Fibroblast of lung (primary cell): ENCODE measurements at regions not wholly inside any gene's neighbourhood (a gene's known extent, or its start where the extent isn't known, plus 50 kb on each side); places are given as distances from the start of the nearest gene placed in this dataset.

ENCODE experiments used
- DNase-seq, 2 donors: peaks; one replicate each; pipeline versions ENCODE4 v3.0.0 to v3.0.0-alpha.2; 2010; ENCODE audit warnings: low read depth in 2 of 2
- H2AFZ ChIP-seq: 2 replicates; pipeline ENCODE4 v1.5.1; 2012; ENCODE audit warnings: low read length, control low read depth, inconsistent platforms
- H3K27ac ChIP-seq: 2 replicates; pipeline ENCODE4 v1.5.1; 2011; ENCODE audit warnings: low read length, control low read depth; ENCODE audit not compliant: insufficient read depth
- H3K27me3 ChIP-seq: 2 replicates; pipeline ENCODE4 v1.5.1; 2011; ENCODE audit warnings: mild to moderate bottlenecking, low read length; ENCODE audit not compliant: control insufficient read depth, insufficient read depth
- H3K36me3 ChIP-seq: 2 replicates; pipeline ENCODE4 v1.5.1; 2011; ENCODE audit warnings: low read length; ENCODE audit not compliant: control insufficient read depth, insufficient read depth
- H3K4me1 ChIP-seq: 2 replicates; pipeline ENCODE4 v1.5.1; 2011; ENCODE audit warnings: low read length; ENCODE audit not compliant: control insufficient read depth, insufficient read depth; ENCODE audit errors: extremely low read depth
- H3K4me2 ChIP-seq: 2 replicates; pipeline ENCODE4 v1.5.1; 2011; ENCODE audit warnings: low read length, control low read depth; ENCODE audit not compliant: insufficient read depth; ENCODE audit errors: extremely low read depth
- H3K4me3 ChIP-seq, 4 experiments: fragments of 200-600 bp in 1 of 4; sonication (generic) in 1 of 4; replicated peaks in 1 of 4; 2 replicates each; pipeline ENCODE4 v1.5.1; 2011 to 2016; ENCODE audit warnings: low read length in 4 of 4, low read depth in 3 of 4, mild to moderate bottlenecking in 3 of 4, control low read depth in 2 of 4, inconsistent platforms in 1 of 4, mixed read lengths in 1 of 4; ENCODE audit not compliant: insufficient read depth in 1 of 4; ENCODE audit errors: control extremely low read depth in 1 of 4
- H3K79me2 ChIP-seq: 2 replicates; pipeline ENCODE4 v1.5.1; 2012; ENCODE audit warnings: mild to moderate bottlenecking, low read length, inconsistent platforms; ENCODE audit not compliant: control insufficient read depth, insufficient read depth
- H3K9ac ChIP-seq: 2 replicates; pipeline ENCODE4 v1.5.1; 2011; ENCODE audit warnings: mild to moderate bottlenecking, low read length, control low read depth; ENCODE audit not compliant: insufficient read depth
- H3K9me3 ChIP-seq: 2 replicates; pipeline ENCODE4 v1.5.1; 2012; ENCODE audit warnings: low read depth, low read length; ENCODE audit not compliant: control insufficient read depth, insufficient read depth
- H4K20me1 ChIP-seq: 2 replicates; pipeline ENCODE4 v1.5.1; 2011; ENCODE audit warnings: low read length; ENCODE audit not compliant: control insufficient read depth, insufficient read depth; ENCODE audit errors: extremely low read depth
- EZH2 ChIP-seq: IDR thresholded peaks from 2 replicates; pipeline ENCODE4 v1.5.1; 2012; ENCODE audit warnings: low read length, control low read depth, mild to moderate bottlenecking; ENCODE audit errors: missing control alignments
- TF ChIP-seq, protein P1 (sequence below), 2 donors: IDR thresholded peaks in 1 of 2; conservative IDR thresholded peaks in 1 of 2; 1 replicate in 1 of 2; 2 replicates in 1 of 2; pipeline ENCODE4 v1.5.1; 2011 to 2012; ENCODE audit warnings: low read length in 2 of 2, control low read depth in 1 of 2, inconsistent platforms in 1 of 2, low read depth in 1 of 2, mild to moderate bottlenecking in 1 of 2

DNA sequence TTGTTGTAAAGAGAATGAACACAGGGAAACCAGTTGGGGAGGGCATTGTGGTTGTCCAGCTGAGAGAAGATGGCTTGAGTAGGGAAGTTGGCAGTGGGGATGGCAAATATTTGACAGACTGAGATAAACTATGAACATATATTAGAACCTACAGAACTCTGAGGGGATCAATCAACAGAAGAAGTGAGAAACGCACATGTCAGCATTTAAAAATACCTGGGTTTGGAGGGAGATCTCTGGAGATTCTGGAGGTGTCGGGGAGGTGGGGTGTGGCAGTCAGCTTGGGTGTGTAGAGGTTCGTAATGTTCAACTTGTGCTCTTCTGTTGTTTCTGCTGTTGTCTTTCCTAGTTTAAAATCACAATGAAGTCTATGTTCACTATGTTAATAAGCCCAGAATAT, 517.8 kb downstream of the AACS start:
- no peak for DNase-seq
- TF ChIP-seq, protein P1, sequence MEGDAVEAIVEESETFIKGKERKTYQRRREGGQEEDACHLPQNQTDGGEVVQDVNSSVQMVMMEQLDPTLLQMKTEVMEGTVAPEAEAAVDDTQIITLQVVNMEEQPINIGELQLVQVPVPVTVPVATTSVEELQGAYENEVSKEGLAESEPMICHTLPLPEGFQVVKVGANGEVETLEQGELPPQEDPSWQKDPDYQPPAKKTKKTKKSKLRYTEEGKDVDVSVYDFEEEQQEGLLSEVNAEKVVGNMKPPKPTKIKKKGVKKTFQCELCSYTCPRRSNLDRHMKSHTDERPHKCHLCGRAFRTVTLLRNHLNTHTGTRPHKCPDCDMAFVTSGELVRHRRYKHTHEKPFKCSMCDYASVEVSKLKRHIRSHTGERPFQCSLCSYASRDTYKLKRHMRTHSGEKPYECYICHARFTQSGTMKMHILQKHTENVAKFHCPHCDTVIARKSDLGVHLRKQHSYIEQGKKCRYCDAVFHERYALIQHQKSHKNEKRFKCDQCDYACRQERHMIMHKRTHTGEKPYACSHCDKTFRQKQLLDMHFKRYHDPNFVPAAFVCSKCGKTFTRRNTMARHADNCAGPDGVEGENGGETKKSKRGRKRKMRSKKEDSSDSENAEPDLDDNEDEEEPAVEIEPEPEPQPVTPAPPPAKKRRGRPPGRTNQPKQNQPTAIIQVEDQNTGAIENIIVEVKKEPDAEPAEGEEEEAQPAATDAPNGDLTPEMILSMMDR (conservative IDR thresholded peaks at IDR 0.05 in 1 of 2, IDR thresholded peaks at IDR 0.05 in 1 of 2; ENCODE audit: low read depth in 1 of 2, low read length in 2 of 2), result no peak
- no peak for TF ChIP-seq EZH2
- Histone ChIP-seq H3K4me3 (no peak overlapping the region), H3K4me1 (no peaks in the 10 kb centered on the region), H3K9me3 (no peaks in the 10 kb centered on the region), H3K9ac (no peak overlapping the region), H2AFZ (no peak overlapping the region), H3K27me3 (no peaks in the 10 kb centered on the region), H3K79me2 (no peaks in the 10 kb centered on the region), H3K4me2 (no peak overlapping the region), H4K20me1 (no peaks in the 10 kb centered on the region), H3K27ac (no peak overlapping the region), H3K36me3 (no peaks in the 10 kb centered on the region)

DNA sequence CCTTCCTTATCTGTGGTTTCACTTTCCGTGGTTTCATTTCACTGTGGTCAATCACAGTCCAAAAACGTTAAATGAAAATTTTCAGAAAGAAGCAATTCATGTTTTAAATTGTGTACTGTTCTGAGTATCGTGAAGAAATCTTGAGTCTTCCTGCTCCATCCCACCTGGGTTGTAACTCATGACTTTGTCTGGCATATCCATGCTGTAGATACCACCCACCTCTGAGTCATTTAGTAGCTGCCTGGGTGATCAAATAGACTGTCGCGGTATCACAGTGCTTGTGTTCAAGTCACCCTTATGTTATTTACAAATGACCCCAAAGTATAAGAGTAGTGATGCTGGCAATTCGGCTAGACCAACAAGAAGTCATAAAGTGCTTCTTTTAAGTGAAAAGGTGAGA, 521.2 kb downstream of the AACS start:
- no peak overlapping the region for H3K9ac ChIP-seq
- H3K27me3 ChIP-seq, result no peaks in the 10 kb centered on the region
- no peaks in the 10 kb centered on the region for H4K20me1 ChIP-seq
- no peaks in the 10 kb centered on the region for H3K36me3 ChIP-seq
- TF ChIP-seq, protein P1 (conservative IDR thresholded peaks at IDR 0.05 in 1 of 2, IDR thresholded peaks at IDR 0.05 in 1 of 2; ENCODE audit: low read depth in 1 of 2, low read length in 2 of 2), result no peak
- no peak for TF ChIP-seq EZH2
- no peak overlapping the region for H2AFZ ChIP-seq
- no peaks in the 10 kb centered on the region for H3K4me1 ChIP-seq
- H3K4me3 ChIP-seq, result no peak overlapping the region
- no peak overlapping the region for H3K4me2 ChIP-seq
- DNase-seq, result no peak
- H3K9me3 ChIP-seq, result no peaks in the 10 kb centered on the region
- H3K27ac ChIP-seq, result no peak overlapping the region
- no peaks in the 10 kb centered on the region for H3K79me2 ChIP-seq

DNA sequence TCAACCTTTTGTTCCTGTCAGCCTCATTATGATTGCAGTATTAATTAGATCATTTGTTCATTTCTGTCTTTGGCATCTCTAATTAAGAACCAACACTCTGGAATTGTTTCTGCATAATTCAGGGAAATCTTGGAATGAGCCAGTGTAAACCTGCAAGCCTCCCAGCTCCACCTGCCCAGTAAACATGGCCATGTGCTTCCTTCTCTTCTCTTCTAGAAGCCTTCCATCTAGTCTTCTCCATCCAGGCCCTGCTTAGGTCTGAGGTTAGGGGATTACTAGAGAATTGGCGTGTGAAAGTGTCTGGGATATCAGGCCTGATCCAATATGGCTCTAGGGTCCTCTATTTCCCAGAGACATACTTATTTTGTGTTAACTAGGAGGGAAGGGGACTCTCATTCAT, 528.0 kb downstream of the AACS start:
- Histone ChIP-seq H3K9me3 (no peaks in the 10 kb centered on the region), H3K9ac (no peak overlapping the region), H3K4me1 (no peaks in the 10 kb centered on the region), H3K4me3 (no peak overlapping the region), H3K79me2 (no peaks in the 10 kb centered on the region), H3K4me2 (no peak overlapping the region), H4K20me1 (no peaks in the 10 kb centered on the region), H3K36me3 (no peaks in the 10 kb centered on the region), H3K27ac (no peak overlapping the region), H3K27me3 (no peaks in the 10 kb centered on the region), H2AFZ (no peak overlapping the region)
- TF ChIP-seq, protein P1 (conservative IDR thresholded peaks at IDR 0.05 in 1 of 2, IDR thresholded peaks at IDR 0.05 in 1 of 2; ENCODE audit: low read depth in 1 of 2, low read length in 2 of 2), result no peak
- no peak for DNase-seq
